ENCODE measurements at regions not wholly inside any gene's neighbourhood (a gene's known extent, or its start where the extent isn't known, plus 50 kb on each side); places are given as distances from the start of the nearest gene placed in this dataset.

GRCh38 chr4:104210420-104210819 lies 284.3 kb downstream of the CXXC4 start:
- TF ChIP-seq, protein P1, sequence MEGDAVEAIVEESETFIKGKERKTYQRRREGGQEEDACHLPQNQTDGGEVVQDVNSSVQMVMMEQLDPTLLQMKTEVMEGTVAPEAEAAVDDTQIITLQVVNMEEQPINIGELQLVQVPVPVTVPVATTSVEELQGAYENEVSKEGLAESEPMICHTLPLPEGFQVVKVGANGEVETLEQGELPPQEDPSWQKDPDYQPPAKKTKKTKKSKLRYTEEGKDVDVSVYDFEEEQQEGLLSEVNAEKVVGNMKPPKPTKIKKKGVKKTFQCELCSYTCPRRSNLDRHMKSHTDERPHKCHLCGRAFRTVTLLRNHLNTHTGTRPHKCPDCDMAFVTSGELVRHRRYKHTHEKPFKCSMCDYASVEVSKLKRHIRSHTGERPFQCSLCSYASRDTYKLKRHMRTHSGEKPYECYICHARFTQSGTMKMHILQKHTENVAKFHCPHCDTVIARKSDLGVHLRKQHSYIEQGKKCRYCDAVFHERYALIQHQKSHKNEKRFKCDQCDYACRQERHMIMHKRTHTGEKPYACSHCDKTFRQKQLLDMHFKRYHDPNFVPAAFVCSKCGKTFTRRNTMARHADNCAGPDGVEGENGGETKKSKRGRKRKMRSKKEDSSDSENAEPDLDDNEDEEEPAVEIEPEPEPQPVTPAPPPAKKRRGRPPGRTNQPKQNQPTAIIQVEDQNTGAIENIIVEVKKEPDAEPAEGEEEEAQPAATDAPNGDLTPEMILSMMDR (IDR thresholded peaks at IDR 0.05) = no peak
- TF ChIP-seq POLR2A (IDR thresholded peaks at IDR 0.05) = no peak

Data from Peyer's patch (tissue), 4 donors.